Kasumi-1 (cell line): ENCODE measurements at regions not wholly inside any gene's neighbourhood (a gene's known extent, or its start where the extent isn't known, plus 50 kb on each side); places are given as distances from the start of the nearest gene placed in this dataset.
"Not testable (repeated sequence)": the region's sequence is repeated elsewhere in the genome, so short reads cannot be mapped to it uniquely, and the experiment has no call there.

ENCODE experiments used
- DNase-seq, 2 experiments: peaks; one replicate each; lab custom pipeline; 2025; lab: John Stamatoyannopoulos, UW

- no peak for DNase-seq
Measured at GRCh38 chr13:56713656-56714055, 427.1 kb upstream of the PRR20A start.

- DNase-seq, result no peak
Measured at GRCh38 chr13:56718791-56719190, 421.9 kb upstream of the PRR20A start.

- no peak for DNase-seq
Measured at GRCh38 chr13:56720841-56721240, 419.9 kb upstream of the PRR20A start.

- no peak for DNase-seq
Measured at GRCh38 chr13:56735537-56735942, 405.2 kb upstream of the PRR20A start.

- no peak for DNase-seq
Measured at GRCh38 chr13:56736966-56737365, 403.8 kb upstream of the PRR20A start.

GRCh38 chr13:56752636-56753035 lies 388.1 kb upstream of the PRR20A start:
- no peak for DNase-seq

GRCh38 chr13:56755181-56755935 lies 385.4 kb upstream of the PRR20A start:
- DNase-seq, result peak; percentile 4 to 42

GRCh38 chr13:56763333-56763732 lies 377.4 kb upstream of the PRR20A start:
- DNase-seq, result not testable (repeated sequence)

- no peak for DNase-seq
Measured at GRCh38 chr13:56773148-56773547, 367.6 kb upstream of the PRR20A start.

GRCh38 chr13:56789527-56789926 lies 351.2 kb upstream of the PRR20A start:
- no peak for DNase-seq

- no peak for DNase-seq
Measured at GRCh38 chr13:56837161-56837560, 303.6 kb upstream of the PRR20A start.

- no peak for DNase-seq
Measured at GRCh38 chr13:56850852-56851251, 289.9 kb upstream of the PRR20A start.

- DNase-seq, result no peak
Measured at GRCh38 chr13:56861476-56861875, 279.2 kb upstream of the PRR20A start.

GRCh38 chr13:56864451-56864850 lies 276.3 kb upstream of the PRR20A start:
- no peak for DNase-seq

- DNase-seq, result no peak
Measured at GRCh38 chr13:56865416-56865815, 275.3 kb upstream of the PRR20A start.

- no peak for DNase-seq
Measured at GRCh38 chr13:56869671-56870070, 271.0 kb upstream of the PRR20A start.

- no peak for DNase-seq
Measured at GRCh38 chr13:56886398-56886797, 254.3 kb upstream of the PRR20A start.

GRCh38 chr13:56888455-56888854 lies 252.3 kb upstream of the PRR20A start:
- no peak for DNase-seq

- no peak for DNase-seq
Measured at GRCh38 chr13:56893843-56894242, 246.9 kb upstream of the PRR20A start.

GRCh38 chr13:56900549-56901279 lies 240.0 kb upstream of the PRR20A start:
- DNase-seq, result no peak

- DNase-seq, result no peak
Measured at GRCh38 chr13:56902276-56902675, 238.4 kb upstream of the PRR20A start.

- DNase-seq, result no peak
Measured at GRCh38 chr13:56903710-56904282, 236.9 kb upstream of the PRR20A start.

GRCh38 chr13:56906909-56907308 lies 233.8 kb upstream of the PRR20A start:
- DNase-seq, result no peak
